ENCODE measurements at regions not wholly inside any gene's neighbourhood (a gene's known extent, or its start where the extent isn't known, plus 50 kb on each side); places are given as distances from the start of the nearest gene placed in this dataset.
"Not testable (repeated sequence)": the region's sequence is repeated elsewhere in the genome, so short reads cannot be mapped to it uniquely, and the experiment has no call there.

DNA sequence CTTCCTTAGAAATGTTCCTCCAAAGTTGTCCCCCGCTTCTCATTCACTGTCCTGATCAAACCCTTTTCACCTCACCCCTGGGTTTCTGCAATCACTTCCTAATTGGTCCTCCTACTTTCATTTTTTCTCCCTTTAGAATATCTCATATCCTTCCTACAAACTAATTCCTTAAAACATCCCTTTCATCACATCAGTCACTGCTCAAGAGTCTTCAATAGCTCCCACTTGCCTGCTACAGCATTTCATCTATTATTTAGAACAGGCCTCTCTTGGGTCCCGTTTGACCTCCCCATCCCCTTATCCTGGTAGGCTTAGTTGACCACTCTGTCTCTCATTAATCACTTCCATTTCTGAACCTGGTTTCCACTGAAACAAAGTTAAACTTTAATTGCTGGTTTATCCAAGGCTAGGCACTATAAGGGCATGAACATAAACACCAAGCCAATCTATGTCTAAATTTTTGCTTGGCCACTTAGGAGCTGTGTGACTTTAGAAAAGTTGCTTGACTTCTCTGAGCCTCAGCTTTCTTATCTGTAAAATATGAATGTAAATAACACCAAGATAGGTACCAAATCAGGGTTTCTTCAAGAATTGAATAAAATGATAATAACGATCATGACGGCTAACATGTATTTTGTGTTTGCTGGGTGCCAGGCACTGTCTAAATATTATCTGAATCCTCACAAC is 202.1 kb upstream of the WWC1 start:
- no peak for DNase-seq (ENCODE audit: low read depth in 4 of 4, low spot score in 2 of 4)

DNA sequence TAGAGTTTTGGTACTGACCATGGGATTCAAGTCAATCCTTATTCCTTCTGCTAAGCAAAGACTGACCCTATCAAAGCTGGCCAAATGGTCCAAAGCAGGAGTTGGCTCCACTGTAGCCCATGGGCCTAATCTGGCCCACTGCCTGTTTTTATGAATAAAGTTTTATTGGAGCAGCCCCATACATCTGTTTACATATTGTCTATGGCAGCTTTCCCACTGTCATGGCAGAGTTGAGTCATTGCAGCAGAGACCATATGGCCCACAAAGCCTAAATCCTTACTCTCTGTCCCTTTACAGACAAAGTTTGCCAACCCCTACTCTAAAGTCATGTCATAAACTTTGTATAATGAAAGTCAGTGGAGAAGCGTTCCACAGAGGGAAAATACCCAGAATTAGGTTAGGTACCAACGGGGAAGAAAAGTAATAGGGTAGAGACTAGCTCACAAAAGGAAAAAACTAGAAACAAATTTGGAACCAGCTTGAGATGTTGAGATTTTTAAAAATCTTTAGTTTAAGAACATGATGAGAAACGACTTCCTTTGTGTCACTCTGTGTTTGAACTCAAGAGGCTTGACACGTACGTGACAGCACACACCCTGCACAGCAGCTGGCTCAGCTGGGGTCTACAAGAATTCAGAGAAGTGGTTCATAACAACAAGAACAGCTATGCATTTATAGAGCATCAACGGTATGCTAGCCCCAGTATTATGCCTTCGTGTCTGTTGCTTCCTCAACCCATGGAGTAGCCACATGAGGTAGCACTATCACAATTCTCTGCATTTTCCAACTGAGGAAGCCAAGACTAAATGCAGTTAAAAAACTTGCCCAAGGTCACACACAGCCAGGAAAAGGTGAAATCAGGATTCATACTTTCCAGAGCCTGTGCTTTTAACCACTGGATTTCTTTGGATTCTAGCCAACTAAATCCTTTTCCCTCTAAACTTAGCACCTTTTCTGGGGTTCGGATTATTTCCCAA is 198.9 kb upstream of the WWC1 start:
- DNase-seq (ENCODE audit: low read depth in 4 of 4, low spot score in 2 of 4) = no peak

DNA sequence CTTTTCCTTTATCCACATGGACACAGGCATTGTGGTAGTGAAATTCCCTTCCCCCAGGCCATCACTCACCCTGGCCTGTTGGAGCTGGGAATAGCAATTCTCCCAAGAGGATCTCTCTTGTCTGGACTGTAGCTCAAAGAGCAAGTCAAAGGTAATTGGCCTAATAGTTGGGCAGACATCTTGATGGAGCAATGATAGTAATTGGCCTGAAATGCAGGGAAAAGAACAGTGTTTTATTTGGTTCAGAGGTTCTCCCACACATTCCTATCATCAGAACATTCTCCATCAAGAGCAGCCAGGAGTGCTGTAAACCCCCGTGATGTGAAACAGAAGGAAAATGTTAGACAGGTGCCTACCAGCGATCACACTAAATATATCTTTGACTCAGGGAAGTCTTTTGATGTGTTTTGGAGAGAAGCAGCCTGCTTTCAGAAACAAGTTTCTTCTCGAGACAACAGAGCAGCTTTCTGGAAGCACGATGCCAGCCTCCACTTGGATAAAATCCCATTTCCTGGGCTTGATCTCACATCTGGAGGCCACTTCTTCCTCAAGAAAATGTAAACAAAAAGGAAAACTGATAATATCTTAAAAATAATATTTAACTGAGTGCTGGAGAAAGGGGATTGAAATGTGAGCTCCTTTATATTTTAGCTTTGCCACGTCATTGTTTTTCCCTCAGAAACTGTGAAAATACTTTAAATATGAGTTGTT is 198.1 kb upstream of the WWC1 start:
- no peak for DNase-seq (ENCODE audit: low read depth in 4 of 4, low spot score in 2 of 4)

DNA sequence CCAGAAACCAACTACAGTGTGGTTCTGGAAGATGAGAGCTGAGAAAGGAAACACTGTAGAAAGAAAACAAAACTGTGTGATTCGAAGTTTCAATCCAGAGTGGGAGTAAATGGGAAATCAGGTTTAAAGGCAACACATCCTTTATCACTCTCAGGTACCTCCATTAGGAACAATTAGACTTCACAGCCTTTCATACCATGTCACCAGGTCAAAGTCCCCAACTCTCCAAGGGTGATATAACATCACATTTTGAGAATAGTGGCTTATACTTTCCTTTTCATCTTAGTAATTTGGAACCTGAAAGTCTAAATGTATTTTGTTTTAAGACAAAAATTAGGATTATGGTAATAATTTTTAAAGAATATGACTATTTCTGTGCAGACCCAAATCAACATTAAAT is 194.9 kb upstream of the WWC1 start:
- no peak for DNase-seq (ENCODE audit: low read depth in 4 of 4, low spot score in 2 of 4)

DNA sequence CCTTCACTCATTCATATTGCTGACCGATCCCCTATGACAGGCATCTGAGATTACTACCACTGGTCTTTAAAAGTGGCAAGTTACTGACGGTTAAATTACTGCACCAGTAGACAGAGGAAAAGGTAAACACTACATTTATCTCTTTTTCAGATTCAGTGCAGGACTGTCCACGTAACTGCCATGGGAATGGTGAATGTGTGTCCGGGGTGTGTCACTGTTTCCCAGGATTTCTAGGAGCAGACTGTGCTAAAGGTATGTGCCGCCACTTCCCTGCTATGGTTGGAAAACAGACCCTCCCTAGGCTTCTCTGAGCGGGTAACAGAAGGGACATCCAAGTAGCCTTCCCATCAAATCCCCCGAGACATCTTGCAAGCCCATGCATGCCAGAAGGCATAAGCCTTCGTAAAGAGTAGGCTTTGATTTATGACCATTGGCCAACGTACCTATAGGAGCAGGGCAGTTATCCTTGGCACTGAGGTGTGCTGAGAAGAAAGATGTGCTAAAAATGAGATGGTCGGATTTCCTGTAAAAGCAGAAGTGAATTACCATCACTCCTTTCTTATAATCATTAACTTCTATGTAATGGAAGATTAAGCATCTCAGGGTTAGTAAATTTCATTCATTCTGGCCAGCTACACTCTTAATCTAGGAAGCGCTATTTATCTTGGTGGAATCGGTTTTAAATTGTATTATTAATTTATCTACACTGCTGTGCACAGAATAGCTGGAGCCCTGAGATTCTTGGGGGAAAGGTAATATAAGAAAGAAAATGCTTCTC is 193.4 kb upstream of the WWC1 start:
- no peak for DNase-seq (ENCODE audit: low read depth in 4 of 4, low spot score in 2 of 4)

DNA sequence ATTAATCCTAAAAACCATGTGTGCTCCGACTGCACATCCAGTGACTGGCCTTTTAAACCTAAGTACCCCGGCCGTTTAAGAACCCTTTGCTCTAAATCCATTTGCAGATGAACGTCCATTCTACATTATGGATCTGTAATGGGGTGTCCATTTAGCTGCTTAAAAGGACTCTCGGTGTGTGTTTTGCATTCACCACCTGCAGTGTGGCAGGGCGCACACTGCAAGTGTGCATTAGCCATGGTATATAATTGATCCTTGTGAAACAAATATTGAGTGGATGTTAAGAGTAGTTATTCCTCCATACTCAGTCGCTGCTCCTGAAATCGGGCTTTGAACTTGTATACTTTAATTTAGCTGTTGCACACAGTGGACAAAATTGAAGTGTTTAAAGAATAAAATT is 190.1 kb upstream of the WWC1 start:
- DNase-seq (ENCODE audit: low read depth in 4 of 4, low spot score in 2 of 4) = no peak

DNA sequence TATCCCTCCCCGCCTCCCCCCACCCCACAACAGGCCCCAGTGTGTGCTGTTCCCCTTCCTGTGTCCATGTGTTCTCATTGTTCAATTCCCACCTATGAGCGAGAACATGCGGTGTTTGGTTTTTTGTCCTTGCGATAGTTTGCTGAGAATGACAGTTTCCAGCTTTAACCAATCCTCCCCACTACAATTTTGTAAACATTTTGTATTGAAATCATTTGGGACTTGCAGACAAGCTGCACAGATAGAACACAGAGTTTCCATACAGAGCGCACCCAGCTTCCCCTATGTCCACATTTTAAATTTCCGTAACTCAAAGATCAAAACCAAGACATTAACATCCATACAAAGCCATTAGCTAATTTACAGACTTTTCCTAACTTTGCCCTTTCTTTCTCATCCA is 188.4 kb upstream of the WWC1 start:
- DNase-seq (ENCODE audit: low read depth in 4 of 4, low spot score in 2 of 4) = not testable (repeated sequence)

DNA sequence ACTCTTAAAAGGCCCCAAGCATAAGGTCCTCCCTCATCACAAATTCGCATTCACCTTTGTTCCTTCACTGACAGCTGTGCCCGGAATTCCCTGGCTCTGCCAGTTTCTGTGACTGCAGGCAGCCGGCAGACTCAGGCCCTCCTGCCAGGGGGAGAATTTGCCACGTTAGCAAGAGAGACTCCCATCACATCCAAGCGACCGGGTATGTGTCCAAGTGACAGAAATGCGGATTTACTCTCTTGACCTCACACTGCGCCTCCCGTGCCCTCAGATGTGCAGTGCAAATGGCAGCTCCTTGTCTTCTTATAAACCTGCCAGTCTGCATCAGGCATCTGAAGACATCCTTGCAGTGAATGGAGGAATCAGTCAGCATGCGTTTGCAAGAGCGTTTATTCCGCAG is 187.1 kb upstream of the WWC1 start:
- no peak for DNase-seq (ENCODE audit: low read depth in 4 of 4, low spot score in 2 of 4)

DNA sequence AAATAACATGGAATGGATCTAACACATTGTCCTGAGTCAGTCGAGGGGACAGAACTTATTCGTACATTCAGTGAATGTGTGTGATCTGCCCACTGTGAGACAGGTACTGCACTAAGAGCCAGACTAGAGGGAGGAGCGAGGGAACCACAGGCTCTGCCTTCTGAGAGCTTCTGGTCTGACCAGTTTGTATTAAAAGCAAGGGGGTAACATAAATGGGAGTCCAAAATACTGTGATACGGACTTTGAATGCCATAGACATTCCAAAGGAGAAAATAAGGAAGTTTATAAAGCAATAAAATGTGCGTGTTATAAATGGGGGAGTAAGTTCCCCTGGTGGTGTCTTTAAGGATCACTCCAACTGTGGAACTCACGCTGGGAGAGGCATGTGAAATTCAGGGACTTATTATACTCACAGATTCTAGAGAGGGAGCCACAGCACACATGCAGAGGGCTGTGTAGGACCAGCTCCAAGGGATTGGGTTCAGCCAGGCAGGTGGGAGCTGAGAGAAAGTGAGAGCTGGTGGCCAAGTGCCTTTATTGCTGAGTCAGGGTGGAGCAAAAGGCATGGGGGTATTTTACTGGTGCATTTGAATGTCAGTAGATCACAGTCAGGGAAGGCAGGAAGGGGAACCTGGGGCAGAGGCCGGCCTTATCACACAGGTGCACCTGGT is 186.5 kb upstream of the WWC1 start:
- no peak for DNase-seq (ENCODE audit: low read depth in 4 of 4, low spot score in 2 of 4)

DNA sequence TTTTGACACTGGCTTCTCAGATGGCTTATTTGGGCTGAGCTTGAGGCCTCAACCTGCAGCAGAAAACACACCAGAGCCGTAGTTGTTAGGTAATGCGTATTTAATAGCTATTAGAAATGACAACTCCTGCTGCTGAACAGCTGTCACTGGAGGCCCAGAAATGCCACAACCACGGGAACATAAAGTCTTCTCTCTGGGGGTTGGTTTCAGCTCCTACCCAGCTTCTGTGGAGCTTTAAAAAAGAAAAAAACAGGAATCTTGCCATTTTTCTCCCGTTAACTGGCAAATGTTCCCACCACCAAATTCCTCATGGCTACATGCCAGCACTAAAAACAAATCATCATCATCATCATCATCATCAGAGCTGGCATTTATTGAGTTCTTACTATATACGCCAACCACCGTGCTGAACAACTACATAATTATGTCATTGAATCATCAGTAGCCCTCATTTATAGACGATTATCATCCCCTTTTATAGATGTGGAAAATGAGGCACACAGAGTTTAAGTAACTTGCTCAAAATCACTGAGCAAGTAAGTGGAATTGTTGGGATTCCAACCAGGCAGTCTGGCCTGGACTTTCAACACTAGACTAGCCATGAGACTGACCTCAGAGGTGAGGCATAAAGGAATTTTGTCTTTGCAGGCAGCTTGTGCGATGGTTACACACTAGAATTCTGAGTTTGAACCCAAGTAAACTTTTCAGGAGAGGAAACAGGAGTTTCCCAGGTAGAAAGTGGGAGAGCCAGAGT is 185.3 kb upstream of the WWC1 start:
- no peak for DNase-seq (ENCODE audit: low read depth in 4 of 4, low spot score in 2 of 4)

DNA sequence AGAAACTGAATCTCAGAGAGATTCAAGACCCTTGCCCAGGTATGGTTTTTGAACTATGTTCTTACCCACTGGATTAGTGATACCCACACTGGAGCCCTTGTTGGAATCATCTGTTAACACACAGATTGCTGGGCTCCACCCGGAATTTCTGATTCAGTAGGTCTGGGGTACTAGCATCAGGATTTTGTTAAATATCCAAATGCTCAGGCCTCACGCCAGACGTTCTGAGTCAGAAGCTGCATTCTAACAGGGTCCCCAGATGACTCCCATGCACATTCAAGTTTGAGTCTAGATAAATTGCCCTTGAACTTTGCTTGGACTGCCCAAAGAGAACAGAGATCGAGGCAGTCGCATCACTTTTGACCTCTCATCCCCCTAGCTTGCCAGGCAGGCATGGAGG is 182.0 kb upstream of the WWC1 start:
- no peak for DNase-seq (ENCODE audit: low read depth in 4 of 4, low spot score in 2 of 4)

DNA sequence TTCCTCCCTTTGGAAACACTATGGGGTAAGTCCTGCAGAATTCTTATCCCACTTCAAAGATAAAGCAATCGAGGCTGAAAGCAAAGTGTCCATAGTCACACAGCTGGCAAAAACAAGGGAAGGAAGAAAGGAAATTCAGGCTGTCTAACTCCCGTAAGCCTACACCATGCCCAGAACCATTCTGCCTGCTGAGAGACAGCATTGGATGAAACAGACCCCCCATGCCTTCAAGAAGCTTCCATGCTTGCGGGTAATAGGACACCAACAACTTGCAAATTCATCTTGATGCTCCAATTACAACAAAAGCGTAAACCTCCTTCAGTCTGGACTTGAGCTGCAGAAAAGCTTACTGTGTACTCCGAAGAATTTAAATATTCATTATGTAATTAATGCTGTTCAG is 181.1 kb upstream of the WWC1 start:
- DNase-seq (ENCODE audit: low read depth in 4 of 4, low spot score in 2 of 4) = no peak

DNA sequence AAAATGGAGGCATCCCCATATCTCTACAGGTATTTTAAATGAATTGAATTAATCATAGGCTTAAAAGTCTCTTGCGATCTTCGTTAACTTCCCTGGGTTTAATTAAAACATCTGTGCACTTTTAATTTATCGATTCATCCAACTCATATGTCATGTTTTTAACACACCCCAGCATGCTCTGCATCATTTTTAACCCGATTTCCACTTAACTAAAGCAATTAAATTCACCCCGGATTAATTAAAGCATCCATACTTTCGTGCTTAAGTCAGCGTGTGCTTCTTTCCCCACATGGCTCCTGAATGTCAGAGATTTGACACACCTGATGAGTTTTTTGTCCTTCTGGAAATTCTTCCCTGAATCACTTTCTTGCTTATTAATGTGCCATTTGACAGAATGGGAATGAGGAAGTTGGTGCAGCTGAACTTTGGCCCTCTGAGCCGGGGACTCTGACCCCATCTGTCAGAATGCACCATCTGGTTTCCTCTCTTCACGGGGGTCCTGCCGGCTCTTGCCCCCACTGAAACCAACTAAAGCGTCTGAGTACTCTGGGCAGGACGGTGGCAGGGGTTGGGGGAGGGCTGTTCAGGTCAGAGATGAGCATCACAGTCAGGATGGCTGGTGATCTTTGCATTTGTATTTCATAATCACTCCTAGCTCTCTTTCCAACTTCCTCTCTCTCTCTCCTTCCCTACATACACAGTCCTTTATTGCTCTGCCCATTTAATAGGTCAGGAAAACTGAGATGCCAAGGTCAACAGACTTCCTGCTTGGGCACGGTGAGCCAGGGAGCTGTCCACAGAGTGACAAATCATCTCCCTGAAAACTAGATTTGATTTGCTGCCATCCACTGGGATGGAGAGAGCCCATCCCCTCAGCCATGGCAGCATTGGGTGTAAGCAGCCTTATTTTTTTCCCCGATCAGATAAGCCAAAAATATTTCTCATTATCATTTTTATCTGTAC is 180.3 kb upstream of the WWC1 start:
- no peak for DNase-seq (ENCODE audit: low read depth in 4 of 4, low spot score in 2 of 4)

DNA sequence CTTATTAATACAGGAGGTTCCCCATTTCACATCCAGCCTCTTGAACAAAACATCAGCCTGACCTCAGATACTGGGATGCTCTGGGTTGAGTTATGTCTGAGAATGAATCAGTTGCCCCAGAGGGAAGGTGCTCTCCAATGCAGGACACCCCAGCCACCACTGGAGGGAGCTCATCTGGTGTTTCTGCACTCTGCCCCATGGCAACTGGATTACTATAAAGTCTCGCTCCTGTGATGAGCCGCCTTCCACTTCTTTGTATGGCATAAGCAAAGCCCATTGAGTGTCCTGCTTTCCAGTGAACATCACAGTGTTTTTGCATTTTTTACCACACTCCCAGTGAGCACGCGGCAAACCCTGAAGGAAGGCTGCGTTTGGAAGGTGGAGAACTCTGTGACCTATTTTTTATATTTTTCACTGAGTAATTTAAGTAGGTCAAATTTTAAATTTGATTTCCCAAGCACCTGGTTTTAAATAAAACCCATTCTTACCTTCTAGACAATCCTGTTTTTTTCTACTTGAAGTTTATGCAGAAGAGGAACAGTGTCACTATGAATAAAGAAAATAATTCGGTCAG is 176.9 kb upstream of the WWC1 start:
- no peak for DNase-seq (ENCODE audit: low read depth in 4 of 4, low spot score in 2 of 4)

DNA sequence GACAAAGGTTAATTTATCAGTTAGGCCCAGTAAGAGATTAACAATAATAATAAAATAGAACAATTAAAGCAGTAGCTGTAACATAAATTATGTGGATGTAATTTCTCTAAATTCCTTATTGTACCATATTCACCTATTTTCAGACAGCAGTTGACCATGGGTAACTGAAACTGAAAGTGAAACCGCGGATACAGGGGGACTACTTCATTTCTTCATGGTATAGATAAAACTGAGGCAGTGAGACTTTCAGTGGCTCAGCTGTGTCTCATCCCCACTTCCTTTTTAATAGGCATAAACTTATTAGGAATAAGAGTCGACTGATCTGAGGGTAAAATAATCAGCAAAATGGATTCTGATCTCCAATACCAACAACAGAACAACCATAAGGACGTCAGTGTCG is 174.0 kb upstream of the WWC1 start:
- DNase-seq (ENCODE audit: low read depth in 4 of 4, low spot score in 2 of 4) = no peak

DNA sequence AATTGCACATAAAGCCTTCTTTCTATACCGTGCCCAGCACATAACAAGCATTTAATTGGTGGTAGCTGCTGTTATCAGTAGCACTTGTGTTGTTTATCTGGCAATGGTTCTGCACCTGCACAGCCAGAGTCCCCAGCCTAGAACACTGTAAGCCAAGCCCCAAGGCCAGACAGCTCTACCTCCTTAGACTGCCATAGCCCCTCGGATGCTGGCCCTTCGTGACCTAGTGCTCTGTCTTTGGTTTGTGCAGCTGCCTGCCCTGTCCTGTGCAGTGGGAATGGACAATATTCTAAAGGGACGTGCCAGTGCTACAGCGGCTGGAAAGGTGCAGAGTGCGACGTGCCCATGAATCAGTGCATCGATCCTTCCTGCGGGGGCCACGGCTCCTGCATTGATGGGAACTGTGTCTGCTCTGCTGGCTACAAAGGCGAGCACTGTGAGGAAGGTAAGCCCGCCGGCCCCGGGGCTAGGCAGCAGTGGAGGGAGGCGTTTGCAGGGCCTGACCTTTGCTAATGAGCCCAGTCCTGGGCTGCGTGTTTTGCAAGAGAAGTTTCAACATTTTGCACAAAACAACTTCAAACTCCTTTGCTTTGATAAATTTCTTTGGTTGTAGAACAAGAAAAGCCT is 173.3 kb upstream of the WWC1 start:
- no peak for DNase-seq (ENCODE audit: low read depth in 4 of 4, low spot score in 2 of 4)

DNA sequence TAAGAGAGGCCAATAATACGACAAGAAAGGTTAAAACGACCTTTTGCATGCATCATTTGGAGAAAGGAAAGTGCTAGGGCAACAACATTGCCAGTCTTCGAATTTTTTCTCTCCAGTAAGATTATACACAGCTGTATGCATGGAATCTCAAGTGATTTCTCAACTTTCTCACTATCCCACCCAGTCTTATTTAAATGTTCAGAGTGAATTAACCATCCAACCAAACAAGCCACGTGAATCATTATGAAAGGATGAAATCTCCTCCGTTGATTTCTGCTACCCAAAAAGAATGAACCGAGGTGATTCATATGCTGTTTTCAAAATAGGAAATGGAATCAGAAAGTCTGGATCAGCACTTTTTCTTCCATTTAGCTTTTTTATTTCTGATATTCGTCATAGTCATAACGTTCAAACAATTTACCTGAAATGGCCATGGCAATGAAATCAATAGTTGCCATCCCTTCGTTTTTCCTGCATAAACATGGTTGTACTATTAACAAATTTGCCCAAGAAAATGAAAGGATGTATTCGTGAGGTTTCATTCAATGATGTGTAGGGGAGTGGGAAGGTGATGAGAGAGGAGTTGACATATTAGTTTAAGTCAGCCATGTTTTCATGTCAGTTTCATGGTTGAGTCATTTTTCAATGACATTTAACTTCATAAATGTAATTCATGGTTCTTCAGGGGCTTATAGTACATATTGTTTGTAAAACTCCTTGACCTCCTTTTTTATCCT is 170.9 kb upstream of the WWC1 start:
- no peak for DNase-seq (ENCODE audit: low read depth in 4 of 4, low spot score in 2 of 4)

All from left renal cortex interstitium (tissue), 4 donors.